ENCODE measurements at regions not wholly inside any gene's neighbourhood (a gene's known extent, or its start where the extent isn't known, plus 50 kb on each side); places are given as distances from the start of the nearest gene placed in this dataset.

DNA sequence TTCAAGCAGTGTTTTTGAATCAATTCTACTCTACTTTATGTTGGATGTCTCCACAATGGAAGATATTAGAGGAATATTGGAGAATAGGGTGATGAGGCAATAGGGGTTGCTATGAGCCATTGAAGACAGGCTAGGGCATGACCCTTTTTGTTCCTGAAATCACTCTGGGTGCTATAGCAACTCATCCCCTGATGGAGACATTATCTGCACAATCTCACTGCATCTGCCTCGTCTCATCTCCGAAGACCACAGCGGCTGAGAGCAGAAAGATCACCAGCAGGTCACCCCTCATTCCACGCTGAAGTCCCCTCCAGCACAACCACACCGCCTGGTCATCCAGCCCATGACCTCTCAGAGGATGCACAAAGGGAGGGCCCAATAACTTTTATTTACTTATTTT, 150.4 kb upstream of the TMEM132C start:
- 94% methylated on average over 2 of the region's 5 CpGs for WGBS (ENCODE audit: insufficient coverage, low coverage, low lambda C conversion rate, missing lambda C conversion rate)
- no peaks in the 10 kb centered on the region for H3K4me1 ChIP-seq
- H3K4me3 ChIP-seq, result no peak overlapping the region
- H3K27me3 ChIP-seq, result no peaks in the 10 kb centered on the region
- no peak for DNase-seq
- H3K36me3 ChIP-seq, result no peaks in the 10 kb centered on the region
- no peaks in the 10 kb centered on the region for H3K9me3 ChIP-seq
- no peak overlapping the region for H3K27ac ChIP-seq
- intact Hi-C loops (cut with DNase I), result no loop called here
- no peak for ATAC-seq
- TF ChIP-seq, protein P1, sequence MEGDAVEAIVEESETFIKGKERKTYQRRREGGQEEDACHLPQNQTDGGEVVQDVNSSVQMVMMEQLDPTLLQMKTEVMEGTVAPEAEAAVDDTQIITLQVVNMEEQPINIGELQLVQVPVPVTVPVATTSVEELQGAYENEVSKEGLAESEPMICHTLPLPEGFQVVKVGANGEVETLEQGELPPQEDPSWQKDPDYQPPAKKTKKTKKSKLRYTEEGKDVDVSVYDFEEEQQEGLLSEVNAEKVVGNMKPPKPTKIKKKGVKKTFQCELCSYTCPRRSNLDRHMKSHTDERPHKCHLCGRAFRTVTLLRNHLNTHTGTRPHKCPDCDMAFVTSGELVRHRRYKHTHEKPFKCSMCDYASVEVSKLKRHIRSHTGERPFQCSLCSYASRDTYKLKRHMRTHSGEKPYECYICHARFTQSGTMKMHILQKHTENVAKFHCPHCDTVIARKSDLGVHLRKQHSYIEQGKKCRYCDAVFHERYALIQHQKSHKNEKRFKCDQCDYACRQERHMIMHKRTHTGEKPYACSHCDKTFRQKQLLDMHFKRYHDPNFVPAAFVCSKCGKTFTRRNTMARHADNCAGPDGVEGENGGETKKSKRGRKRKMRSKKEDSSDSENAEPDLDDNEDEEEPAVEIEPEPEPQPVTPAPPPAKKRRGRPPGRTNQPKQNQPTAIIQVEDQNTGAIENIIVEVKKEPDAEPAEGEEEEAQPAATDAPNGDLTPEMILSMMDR (IDR thresholded peaks at IDR 0.05), result no peak
- no peak for TF ChIP-seq POLR2A (IDR thresholded peaks at IDR 0.05)

GRCh38 chr12:128120035-128120434, 146.9 kb upstream of the TMEM132C start:
- no peaks in the 10 kb centered on the region for H3K9me3 ChIP-seq
- WGBS (ENCODE audit: insufficient coverage, low coverage, low lambda C conversion rate, missing lambda C conversion rate), result 82% methylated on average over 3 of the region's 4 CpGs
- no peak for DNase-seq

DNA sequence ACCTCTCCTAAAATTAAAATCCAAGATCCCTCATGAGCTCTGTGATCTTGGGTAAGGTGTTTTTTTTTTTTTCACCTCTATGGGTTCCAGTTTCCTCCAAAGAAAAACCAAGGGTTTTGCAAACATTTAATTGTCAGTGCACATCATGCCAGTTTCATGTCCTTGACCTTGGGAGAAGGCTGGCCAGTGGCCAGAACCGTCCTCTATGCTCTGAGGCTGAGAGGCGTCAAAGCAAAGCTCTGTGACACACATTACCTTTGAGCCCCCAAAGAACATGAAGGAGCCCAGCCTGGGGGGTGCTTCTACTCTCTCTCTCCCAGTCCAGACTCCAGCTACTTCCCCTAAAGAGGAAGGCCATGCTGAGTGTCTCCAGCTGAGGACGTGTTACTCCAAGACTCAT, 145.5 kb upstream of the TMEM132C start:
- no peak overlapping the region for H3K27ac ChIP-seq
- intact Hi-C loops (cut with DNase I), result no loop called here
- DNase-seq, result no peak
- no peaks in the 10 kb centered on the region for H3K9me3 ChIP-seq
- H3K4me1 ChIP-seq, result no peaks in the 10 kb centered on the region
- no peak for ATAC-seq
- no peaks in the 10 kb centered on the region for H3K27me3 ChIP-seq
- no peak overlapping the region for H3K4me3 ChIP-seq
- no peaks in the 10 kb centered on the region for H3K36me3 ChIP-seq
- WGBS (ENCODE audit: insufficient coverage, low coverage, low lambda C conversion rate, missing lambda C conversion rate), result no CpG with 5 or more reads among the region's 3 CpGs
- TF ChIP-seq, protein P1 (IDR thresholded peaks at IDR 0.05), result no peak
- TF ChIP-seq POLR2A (IDR thresholded peaks at IDR 0.05), result no peak

More at GRCh38 chr12:128120035-128120434, 146.9 kb upstream of the TMEM132C start:
- ATAC-seq, result no peak
- TF ChIP-seq, protein P1 (IDR thresholded peaks at IDR 0.05), result no peak
- TF ChIP-seq POLR2A (IDR thresholded peaks at IDR 0.05), result no peak
- no peaks in the 10 kb centered on the region for H3K36me3 ChIP-seq
- H3K27ac ChIP-seq, result no peak overlapping the region
- H3K4me3 ChIP-seq, result no peak overlapping the region
- intact Hi-C loops (cut with DNase I), result no loop called here
- no peaks in the 10 kb centered on the region for H3K4me1 ChIP-seq
- H3K27me3 ChIP-seq, result no peaks in the 10 kb centered on the region

GRCh38 chr12:128123096-128123495, 143.9 kb upstream of the TMEM132C start:
- no peaks in the 10 kb centered on the region for H3K4me1 ChIP-seq
- ATAC-seq, result no peak
- no peak for TF ChIP-seq POLR2A (IDR thresholded peaks at IDR 0.05)
- TF ChIP-seq, protein P1 (IDR thresholded peaks at IDR 0.05), result no peak
- no peak overlapping the region for H3K27ac ChIP-seq
- intact Hi-C loops (cut with DNase I), result no loop called here
- H3K4me3 ChIP-seq, result no peak overlapping the region
- H3K27me3 ChIP-seq, result no peaks in the 10 kb centered on the region
- no peaks in the 10 kb centered on the region for H3K9me3 ChIP-seq
- DNase-seq, result no peak
- 75% methylated on average over 8 of the region's 8 CpGs for WGBS (ENCODE audit: insufficient coverage, low coverage, low lambda C conversion rate, missing lambda C conversion rate)
- no peaks in the 10 kb centered on the region for H3K36me3 ChIP-seq

GRCh38 chr12:128131955-128132354, 135.0 kb upstream of the TMEM132C start:
- TF ChIP-seq, protein P1 (IDR thresholded peaks at IDR 0.05), result no peak
- TF ChIP-seq POLR2A (IDR thresholded peaks at IDR 0.05), result no peak
- WGBS (ENCODE audit: insufficient coverage, low coverage, low lambda C conversion rate, missing lambda C conversion rate), result 62% methylated on average over 4 of the region's 4 CpGs
- intact Hi-C loops (cut with DNase I), result no loop called here

More at GRCh38 chr12:128131955-128132354, 135.0 kb upstream of the TMEM132C start:
- no peaks in the 10 kb centered on the region for H3K4me1 ChIP-seq
- H3K27me3 ChIP-seq, result no peaks in the 10 kb centered on the region
- H3K27ac ChIP-seq, result no peak overlapping the region
- no peaks in the 10 kb centered on the region for H3K36me3 ChIP-seq
- ATAC-seq, result no peak
- no peaks in the 10 kb centered on the region for H3K9me3 ChIP-seq
- DNase-seq, result no peak
- no peak overlapping the region for H3K4me3 ChIP-seq
